Glomerular visceral epithelial cell (primary cell): ENCODE measurements at regions not wholly inside any gene's neighbourhood (a gene's known extent, or its start where the extent isn't known, plus 50 kb on each side); places are given as distances from the start of the nearest gene placed in this dataset.

Experiments used
- DNase-seq: peaks from one replicate; pipeline ENCODE4 v3.0.0-alpha.2; 2016; ENCODE audit errors: extremely low spot score

DNA sequence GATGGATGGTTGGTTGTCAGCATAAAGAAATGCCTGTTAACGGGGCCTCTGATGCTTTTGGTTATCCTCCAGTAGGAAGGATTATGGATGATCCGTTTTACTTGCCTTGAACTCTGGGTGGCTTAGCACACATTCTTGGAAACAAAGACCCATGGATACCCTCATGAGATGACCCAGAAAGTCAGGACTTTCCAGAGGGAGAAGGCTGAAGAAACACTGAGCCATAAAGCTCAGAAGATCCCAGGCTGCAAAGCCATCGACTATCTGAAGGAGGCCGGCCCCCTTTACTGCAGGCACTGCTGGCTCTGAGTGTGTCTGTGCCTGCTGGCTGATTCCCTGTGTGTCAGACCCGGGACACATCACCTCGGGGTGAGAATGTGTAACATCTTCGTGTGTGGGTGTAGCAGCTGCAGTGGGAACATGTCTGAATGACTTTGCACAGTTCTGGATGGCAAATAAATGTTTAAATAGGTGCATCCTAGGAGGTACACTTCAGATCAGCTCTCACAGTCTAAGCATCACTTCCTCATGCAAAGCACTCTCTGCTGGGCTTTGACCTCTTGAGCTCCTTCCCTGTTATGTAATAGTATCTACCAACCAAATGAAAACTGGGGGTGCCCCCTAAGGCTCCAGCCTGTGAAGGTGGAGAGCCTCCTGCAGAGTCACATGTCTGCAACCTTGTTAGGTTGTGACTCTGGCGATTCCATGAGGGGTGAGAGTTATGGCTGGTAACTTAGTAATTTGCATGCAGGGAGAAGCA is 1084.9 kb downstream of the TBC1D22A start:
- DNase-seq: no peak

DNA sequence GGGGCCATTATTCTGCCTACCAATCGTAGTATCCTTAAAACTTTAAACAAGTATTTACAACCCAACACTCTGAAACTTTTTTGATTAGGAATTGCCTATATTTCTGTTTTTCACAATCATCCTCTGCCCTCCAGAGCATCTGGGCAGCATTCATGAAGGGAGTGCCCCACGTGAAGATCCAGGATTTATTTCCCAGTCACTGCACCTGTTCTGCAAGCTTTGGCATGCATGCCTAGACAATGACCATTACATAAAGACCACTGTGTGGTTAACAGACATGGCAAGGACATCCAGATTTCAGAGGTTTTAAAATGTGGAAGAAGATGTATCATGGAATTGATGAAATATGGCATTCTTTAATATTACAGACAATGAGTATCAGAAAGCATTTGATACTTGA is 1083.8 kb downstream of the TBC1D22A start:
- no peak for DNase-seq

DNA sequence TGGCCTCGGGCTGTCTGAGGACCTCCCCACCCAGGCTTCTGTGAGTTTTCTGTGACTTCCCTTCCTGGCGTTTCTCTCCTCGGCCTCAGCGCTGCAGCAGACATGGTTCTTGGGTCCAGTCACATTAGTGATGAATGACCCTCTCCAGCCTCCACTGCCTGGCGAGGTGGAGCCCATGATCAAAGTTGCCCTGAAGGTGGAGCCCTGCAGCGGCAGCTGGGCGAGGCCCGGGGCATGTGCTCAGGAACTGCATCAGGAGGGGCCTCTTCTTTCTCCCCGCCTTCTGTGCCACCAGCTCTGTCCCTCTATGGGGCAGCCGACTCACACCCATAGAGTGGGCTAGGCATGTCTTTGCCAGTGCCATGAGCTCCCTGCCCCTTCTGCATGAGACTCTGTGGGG is 1079.7 kb downstream of the TBC1D22A start:
- no peak for DNase-seq

DNA sequence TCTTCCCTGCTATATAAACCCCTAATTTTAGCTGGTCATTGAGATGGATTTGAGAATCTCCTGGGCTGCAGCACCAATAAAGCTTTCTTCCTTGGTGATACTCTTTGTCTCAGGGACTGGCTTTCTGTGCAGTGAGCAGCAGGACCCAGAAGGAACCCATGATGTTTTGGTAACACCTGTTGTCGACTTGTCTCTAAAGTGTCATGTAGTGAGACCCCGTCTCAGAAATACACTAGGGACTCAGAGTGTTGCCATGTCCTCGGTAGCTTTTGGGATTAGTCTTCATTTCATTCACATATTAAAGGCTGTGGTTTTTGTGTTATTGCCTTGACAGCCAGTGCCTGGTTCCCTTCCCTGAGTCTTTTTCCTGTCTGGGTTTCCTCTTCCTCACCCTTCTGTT is 1078.7 kb downstream of the TBC1D22A start:
- DNase-seq: no peak

DNA sequence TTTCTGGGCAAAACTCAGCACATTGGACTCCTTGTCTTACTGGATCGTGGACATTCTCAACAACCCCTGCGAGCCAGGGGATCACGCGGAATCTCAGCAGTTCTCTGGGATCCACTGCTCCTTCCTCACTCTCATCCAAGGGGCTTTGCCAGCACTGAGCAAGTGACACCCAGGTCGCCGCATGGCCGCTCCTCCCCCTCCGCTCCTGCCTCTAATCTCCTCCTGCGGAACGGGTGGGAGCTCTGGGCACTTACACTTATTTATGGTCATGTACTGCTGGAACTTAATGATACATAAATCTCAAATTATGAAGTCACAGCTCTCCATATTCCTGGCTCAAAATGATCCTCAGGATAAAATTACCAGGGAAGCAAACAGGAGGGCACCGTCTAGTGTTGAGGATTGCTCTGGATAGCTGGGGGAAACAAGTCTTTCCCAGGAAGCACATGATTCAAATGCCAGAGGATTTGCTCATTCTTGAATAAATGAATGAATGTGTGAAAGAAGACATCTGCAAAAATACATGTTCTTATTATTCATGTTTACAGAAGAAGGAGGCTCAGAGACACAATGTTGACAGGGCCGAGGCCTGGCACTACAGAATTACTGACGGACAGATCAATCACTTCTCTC is 1077.3 kb downstream of the TBC1D22A start:
- no peak for DNase-seq

DNA sequence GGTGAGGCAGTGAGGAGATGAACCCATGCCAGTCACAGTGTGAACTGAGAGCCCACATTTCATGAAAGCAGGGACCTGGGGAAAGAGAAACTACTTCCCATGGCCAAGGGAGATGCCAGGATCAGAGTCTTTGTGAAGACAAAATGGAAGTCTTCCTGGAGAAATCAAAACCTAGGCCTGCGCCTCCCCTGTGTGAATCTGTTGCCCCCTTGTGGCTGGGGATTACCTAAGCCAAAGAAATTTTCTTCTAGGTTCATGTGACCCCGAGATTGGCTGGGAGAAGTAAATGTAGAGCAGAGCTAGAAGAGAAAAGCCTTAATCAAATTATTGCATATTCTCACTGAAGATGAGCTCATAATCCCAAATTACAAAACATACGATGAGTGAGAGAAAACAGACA is 1075.3 kb downstream of the TBC1D22A start:
- no peak for DNase-seq

DNA sequence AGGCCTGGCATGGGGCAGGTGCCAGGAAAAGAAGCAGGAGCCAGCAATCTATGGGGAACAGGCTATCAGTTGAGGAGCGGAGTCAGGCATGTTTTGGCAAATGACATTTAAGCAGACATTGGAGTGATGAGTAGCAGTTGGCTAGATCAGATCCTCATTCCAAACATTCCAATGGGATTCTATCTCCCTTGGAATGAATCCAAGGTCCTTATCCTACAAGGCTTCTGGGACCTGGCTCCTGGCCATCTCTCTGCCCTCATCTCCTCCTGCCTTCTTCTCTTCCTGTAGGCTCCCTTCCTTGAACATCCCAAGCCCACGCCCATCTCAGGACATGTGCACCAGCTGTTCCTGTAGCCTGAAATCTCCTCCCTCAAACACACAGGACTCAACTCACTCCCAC is 1074.5 kb downstream of the TBC1D22A start:
- peak; percentile 4 for DNase-seq

DNA sequence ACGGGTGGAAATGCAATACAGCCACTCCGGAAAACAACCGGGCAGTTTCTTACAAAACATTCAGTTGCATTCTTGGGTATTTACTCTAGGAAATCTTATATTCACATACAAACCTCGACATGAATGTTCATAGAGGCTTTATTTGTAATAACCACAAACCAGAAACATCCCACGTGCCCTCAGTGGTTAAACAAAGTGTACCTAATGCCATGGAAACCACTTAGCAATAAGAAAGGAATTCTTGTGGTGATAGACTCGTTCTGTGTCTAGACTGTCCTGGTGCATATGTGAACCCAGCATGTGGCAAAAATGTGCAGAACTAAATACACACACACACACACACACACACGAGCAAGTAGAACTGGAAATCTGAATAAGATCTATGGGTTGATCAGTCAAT is 1073.3 kb downstream of the TBC1D22A start:
- peak; percentile 9 for DNase-seq

DNA sequence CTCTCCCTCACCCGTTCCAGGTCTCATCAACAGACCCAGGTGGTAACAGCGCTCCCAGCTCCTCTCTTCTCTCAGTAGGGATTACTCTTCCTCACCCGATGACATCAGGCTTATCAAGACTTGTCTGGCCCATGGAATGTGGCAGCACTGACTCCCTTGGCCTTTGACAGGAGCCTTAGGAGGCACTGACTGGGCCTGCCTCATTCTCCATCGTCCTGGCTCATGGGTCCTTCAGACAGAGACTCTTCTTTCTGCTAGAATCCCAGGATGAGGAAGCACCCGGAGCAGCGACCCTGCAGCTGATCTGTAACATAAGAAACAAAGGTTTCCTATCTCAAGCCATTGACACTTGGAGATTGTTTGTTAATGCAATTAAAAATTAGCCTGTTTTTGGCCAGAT is 1063.6 kb downstream of the TBC1D22A start:
- DNase-seq: no peak

DNA sequence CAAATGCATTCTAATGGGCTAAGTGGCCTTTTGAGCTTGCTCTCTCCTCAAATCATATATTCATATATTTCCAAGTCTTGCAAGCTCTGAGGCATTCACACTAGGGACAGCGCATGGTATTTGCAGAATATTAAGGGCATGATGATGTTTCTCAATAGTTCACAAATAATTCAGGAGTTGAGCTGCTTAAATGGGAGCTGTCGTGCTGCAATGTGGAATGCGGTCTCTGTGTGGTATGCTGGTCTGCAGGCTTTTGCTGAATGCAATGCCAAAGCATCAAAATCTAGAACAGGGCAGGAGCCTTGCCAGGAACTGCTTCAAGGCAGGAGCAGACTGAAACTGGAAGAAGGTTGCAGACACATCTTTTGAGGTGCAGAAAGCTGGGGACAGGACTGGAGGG is 1060.0 kb downstream of the TBC1D22A start:
- no peak for DNase-seq

DNA sequence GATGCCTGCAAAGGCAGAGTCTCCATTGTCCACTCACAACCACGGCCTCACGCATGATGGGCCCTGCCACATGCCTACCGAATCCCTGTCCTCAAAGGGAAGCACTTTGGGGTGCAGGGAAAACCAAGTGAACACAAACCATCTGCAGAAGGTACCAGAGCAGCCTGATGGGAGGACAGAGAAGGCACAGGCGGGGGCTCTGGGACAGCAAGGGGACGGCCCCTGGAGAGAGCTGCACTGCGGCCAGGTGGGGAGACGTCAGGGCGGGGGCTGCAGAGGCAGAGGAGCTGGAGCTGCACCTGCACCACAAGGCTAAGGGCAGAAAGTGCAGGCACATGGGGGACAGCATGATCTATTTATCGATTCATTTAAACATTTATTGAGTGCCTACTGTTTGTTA is 1056.0 kb downstream of the TBC1D22A start:
- DNase-seq: no peak

DNA sequence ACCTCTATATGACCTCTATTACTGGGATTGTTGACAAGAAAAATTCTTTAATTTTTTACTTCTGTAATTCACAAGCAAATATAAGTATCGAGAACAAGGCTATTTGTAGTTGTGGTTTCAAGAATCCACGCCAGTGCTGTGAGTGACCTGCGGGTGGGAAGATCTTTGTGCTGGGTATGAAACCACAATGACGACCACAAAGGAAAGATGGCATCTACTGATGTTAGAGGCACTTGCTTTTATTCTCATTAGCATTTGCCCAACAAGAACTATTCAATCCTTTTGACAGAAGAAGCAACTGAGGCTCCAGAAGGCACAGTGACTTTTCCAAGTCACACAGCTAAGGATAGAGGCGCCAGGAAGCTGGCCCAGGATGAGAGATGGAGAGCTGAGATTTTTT is 1054.9 kb downstream of the TBC1D22A start:
- DNase-seq: no peak

DNA sequence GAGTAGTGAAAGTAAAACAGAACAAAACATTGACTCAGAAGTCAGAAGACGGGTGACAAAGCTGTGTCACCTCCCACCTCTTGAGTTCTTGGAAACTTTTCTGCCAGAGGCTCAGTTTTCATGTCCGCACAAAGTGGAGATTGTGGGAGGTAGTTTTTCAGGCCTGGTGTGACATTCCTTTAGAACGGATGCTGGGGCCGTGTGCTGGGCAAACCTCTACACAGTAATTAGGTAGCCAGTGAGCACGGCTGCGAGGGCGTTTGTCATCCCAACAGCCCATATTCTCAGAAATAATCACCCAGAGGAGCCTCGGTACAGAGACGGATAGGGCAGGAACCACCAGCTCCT is 1054.4 kb downstream of the TBC1D22A start:
- DNase-seq: no peak

DNA sequence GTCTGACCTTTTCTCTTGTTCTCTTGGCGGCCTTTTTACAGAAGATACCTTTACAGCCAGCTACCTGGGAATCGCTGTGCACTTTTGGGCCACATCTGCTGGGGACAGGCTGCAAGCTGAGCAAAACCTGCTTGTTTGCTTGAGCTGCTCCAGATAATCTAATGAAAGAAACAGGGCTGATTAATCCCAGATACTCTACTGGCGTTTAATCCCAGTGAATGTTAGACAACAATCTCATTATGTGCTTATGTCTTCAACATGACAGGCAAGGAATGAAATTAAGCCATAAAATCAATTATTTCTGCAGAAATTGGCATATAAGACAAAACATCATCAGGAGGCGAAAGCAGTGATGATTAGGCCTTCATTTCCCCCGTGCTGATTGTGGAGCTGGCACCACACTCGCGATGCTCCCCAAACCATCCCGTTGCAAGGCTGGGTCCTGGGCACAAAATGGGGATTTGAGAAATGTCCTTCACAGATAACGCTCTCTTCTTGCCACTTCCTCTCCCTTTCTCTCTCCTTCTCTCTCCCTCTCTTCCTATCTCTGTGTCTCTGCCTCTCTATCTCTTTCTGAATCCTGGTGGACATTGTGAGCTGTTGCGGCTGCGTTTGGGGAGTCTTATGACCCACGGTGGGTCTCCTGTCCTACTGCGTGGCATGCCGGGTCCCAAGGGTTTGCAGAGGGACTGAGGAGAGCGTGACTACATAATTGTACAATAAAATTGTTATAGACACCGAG is 1053.8 kb downstream of the TBC1D22A start:
- DNase-seq: no peak

DNA sequence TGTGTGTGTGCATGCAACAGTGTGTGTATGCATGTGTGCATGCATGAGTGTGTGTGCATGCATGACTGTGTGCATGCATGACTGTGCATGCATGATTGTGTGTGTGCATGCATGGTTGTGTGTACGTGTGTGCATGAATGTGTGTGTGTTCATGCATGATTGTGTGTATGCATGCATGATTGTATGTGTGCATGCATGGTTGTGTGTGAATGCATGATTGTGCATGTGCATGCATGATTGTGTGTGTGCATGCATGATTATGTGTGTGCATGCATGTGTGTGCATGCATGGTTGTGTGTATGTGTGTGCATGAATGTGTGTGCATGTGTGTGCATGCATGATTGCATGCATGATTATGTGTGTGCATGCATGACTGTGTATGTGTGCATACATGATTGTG is 1052.0 kb downstream of the TBC1D22A start:
- DNase-seq: no peak

DNA sequence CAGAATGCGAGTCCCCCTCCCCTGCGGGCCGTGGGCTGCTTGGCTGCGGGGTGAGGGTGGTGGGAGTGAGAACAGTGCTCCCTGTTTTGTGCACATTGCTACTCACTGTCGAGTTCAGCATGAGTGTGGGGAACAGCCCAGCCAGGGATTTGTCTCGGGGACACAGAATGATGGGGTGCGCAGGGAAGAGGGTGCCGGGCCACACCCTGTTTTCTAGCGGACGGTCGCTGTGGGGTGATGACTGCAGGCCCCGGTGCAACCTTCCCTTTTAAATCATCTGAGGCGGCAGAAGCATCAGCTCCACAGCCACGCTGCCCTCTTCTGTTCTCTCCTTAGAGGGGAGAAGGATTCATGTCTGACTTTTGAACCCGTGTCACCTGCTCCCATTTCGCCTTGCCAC is 1051.2 kb downstream of the TBC1D22A start:
- DNase-seq: no peak

DNA sequence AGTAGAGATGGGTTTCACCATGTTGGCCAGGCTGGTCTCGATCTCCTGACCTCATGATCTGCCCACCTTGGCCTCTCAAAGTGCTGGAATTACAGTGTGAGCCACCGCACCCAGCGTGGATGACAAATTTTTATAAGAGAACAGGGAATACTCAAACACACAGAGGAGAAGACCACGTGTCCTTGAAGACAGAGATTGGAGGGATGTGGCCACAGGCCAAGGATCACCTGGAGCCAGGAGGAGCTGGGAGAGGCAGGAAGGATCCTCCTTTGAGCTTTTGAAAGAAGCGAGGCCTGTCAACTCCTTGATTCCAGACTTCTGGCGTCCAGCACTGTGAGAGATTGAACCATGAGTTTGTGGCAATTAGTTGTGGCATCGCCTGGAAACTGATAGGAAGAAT is 1049.5 kb downstream of the TBC1D22A start:
- no peak for DNase-seq

DNA sequence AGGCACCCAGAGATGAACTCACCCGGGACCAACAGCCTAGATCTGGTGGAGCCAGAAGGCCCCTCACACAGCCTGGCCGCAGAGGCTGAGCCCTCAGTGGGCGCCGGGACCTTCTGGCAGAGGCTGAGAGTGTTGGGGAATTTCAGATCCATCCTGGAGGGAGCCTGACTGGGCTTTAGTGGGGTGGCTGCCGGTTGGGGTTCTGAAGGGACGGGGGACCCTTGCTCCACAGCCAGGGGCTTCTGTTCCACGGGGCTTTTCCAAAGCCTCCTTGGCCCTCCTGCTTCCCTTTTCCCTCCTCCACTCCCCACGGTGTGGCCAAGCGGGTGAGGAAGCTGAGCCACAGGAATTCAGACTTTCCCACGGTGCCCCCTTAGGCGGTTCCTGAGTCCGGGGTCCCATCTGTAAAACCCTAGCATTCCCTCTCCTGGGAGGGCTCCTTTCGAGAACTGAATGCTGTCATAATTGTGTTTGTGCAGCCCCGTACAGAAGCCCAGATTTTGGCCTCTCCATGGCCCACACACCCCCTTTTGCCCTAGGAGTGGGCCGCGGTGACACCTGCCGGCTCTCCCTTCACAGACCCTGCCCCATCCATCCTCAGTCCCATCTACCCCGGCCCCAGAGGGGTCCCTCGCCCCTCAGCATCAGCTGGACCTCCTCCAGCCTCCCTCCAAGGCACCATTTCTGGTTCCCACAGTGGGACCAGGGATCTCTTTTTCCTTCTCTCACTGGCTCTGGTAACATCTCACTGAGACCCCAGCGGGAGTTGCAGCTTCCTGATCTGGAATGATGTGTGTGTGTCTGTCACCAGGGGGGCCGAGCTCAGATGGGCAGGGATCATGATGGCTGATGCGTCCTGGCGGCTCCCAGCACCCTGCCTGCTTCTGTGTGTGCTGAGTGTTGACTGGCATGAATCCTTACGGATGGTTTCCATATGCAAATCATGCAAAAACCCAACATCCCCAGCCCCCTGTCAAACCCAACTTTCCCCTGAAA is 1048.4 kb downstream of the TBC1D22A start:
- DNase-seq: no peak

DNA sequence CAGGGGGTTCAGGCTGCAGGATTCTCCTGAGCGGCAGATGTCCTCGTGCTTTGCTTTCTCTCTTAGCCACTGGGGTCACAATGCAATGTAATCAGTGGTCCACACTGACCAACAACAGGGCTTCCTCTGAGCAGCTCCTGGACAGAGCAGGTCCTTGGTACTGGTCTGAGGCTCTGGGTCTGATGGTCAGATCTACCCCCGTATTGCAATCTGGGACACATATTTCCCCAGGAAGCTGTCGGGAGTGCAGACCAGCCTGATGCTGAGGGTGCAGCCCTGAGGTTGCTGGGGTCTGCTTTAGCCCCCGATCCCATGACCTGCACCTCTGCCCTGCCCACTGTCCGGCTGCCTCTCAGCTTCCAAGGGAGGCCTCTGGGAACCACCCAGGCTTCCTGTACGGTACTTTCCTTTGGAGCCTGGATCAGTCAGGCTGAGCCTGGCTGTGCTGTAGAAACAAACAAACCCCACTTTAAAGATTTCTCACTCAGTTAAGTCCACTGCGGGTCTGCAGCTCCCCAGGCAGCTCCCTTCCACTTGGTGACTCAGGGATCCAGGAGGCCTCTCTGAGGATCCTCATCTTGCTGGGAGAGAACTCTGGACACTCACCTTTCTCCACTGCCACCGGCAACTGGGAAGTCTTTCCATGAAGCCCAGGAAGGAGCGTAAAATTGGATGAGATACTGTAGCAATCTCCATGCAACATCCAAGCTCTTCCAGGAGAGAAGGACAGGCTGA is 1046.6 kb downstream of the TBC1D22A start:
- DNase-seq: no peak

DNA sequence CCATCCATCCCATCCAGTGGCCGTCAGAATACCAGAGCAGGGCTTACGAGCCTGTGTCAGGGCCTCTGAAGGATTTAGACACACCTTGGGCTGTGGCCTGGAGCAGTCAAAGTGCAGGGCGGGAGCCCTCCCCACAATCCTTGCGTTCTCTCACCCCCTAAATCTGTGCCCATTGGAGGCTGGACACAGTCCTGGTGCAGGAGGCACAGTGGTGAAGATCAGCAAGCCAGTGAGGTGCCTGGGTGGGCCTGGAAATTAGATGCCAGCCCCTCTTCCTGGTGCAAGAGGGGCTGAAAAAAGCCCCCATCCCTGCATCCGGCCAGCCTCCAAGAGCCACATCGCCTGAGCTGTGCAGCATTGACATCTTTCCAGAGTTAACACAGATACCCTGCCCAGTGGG is 1045.8 kb downstream of the TBC1D22A start:
- DNase-seq: no peak

DNA sequence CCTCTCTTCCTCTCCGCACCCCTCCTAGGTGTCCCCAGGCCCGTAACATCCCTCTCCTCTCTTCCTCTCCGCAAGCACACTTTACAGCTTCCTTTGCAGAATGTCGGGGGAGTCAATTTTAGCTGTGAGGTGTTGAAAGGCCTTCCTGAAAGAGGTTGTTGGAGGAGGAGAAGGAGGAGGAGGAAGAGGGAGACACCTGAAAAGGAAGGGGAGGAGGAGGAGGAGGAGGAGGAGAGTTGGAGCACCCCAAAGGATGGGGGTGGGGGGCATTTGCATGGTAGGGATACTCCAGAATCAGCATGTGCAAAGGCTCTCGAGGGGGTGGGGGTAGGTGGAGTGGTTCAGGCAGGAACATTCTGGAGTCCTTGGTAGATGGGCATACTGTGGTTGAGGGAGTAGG is 1045.1 kb downstream of the TBC1D22A start:
- DNase-seq: no peak
